Osteocyte (in vitro differentiated cells): ENCODE measurements at regions not wholly inside any gene's neighbourhood (a gene's known extent, or its start where the extent isn't known, plus 50 kb on each side); places are given as distances from the start of the nearest gene placed in this dataset.

Experiments
- DNase-seq: peaks from one replicate; pipeline ENCODE4 v3.0.0; 2021; ENCODE audit warnings: mixed read lengths; ENCODE audit not compliant: unreplicated experiment; ENCODE audit errors: extremely low spot score
- H3K27ac Mint-ChIP-seq: one replicate; pipeline ENCODE4 v1.8.0; 2021; ENCODE audit warnings: mild to moderate bottlenecking, mixed read lengths; ENCODE audit not compliant: unreplicated experiment
- H3K27me3 Mint-ChIP-seq: one replicate; pipeline ENCODE4 v1.8.0; 2021; ENCODE audit warnings: mixed read lengths; ENCODE audit not compliant: unreplicated experiment
- H3K36me3 Mint-ChIP-seq: one replicate; pipeline ENCODE4 v1.8.0; 2021; ENCODE audit warnings: mixed read lengths; ENCODE audit not compliant: unreplicated experiment
- H3K4me1 Mint-ChIP-seq: one replicate; pipeline ENCODE4 v1.8.0; 2021; ENCODE audit warnings: mixed read lengths; ENCODE audit not compliant: unreplicated experiment
- H3K4me3 Mint-ChIP-seq: one replicate; pipeline ENCODE4 v1.8.0; 2021; ENCODE audit warnings: mild to moderate bottlenecking, moderate library complexity, mixed read lengths; ENCODE audit not compliant: unreplicated experiment
- H3K9me3 Mint-ChIP-seq: one replicate; pipeline ENCODE4 v1.8.0; 2021; ENCODE audit warnings: mixed read lengths; ENCODE audit not compliant: unreplicated experiment
- TF ChIP-seq, protein P1 (sequence below): fragments of 200-600 bp; sonication (generic); IDR thresholded peaks from 2 replicates; pipeline ENCODE4 v1.5.0; 2021; ENCODE audit warnings: antibody characterized with exemption, mild to moderate bottlenecking, moderate library complexity

- H3K9me3 Mint-ChIP-seq = no peaks in the 10 kb centered on the region
- H3K4me1 Mint-ChIP-seq = no peaks in the 10 kb centered on the region
- no peaks in the 10 kb centered on the region for H3K36me3 Mint-ChIP-seq
- H3K4me3 Mint-ChIP-seq = no peak overlapping the region
- H3K27ac Mint-ChIP-seq = no peak overlapping the region
- TF ChIP-seq, protein P1, sequence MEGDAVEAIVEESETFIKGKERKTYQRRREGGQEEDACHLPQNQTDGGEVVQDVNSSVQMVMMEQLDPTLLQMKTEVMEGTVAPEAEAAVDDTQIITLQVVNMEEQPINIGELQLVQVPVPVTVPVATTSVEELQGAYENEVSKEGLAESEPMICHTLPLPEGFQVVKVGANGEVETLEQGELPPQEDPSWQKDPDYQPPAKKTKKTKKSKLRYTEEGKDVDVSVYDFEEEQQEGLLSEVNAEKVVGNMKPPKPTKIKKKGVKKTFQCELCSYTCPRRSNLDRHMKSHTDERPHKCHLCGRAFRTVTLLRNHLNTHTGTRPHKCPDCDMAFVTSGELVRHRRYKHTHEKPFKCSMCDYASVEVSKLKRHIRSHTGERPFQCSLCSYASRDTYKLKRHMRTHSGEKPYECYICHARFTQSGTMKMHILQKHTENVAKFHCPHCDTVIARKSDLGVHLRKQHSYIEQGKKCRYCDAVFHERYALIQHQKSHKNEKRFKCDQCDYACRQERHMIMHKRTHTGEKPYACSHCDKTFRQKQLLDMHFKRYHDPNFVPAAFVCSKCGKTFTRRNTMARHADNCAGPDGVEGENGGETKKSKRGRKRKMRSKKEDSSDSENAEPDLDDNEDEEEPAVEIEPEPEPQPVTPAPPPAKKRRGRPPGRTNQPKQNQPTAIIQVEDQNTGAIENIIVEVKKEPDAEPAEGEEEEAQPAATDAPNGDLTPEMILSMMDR = no peak
- no peak for DNase-seq
- H3K27me3 Mint-ChIP-seq = peaks cover 5% of the 10 kb centered on the region
Observed at GRCh38 chr2:104118889-104119288, 735.0 kb upstream of the POU3F3 start.

- no peaks in the 10 kb centered on the region for H3K4me1 Mint-ChIP-seq
- TF ChIP-seq, protein P1 = no peak
Observed at GRCh38 chr2:104120171-104120570, 733.7 kb upstream of the POU3F3 start.

DNA sequence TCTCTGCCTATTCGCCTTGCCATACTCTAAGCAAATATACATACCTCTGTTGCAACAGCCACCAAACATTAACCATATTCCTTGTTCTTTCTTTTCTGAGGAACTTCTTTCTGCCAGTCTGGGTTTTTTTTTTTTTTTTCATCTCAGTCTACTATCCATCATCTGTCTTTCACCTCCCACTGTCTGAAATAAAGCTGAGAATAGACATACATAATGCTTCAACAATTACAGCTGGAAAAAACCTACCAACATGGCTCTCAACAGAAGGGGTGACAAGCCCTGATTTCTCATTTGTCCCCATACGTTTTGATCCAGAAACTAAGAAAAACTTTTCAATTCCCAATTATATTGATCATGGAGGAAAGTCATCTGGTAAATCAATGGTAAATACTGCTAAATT is 728.8 kb upstream of the POU3F3 start:
- no peaks in the 10 kb centered on the region for H3K4me1 Mint-ChIP-seq
- peaks cover 13% of the 10 kb centered on the region for H3K27me3 Mint-ChIP-seq
- H3K4me3 Mint-ChIP-seq = no peak overlapping the region
- no peaks in the 10 kb centered on the region for H3K36me3 Mint-ChIP-seq
- no peaks in the 10 kb centered on the region for H3K9me3 Mint-ChIP-seq
- DNase-seq = no peak
- no peak overlapping the region for H3K27ac Mint-ChIP-seq
- TF ChIP-seq, protein P1 = no peak

More at GRCh38 chr2:104120171-104120570, 733.7 kb upstream of the POU3F3 start:
- Mint-ChIP-seq H3K9me3 (no peaks in the 10 kb centered on the region), H3K36me3 (no peaks in the 10 kb centered on the region), H3K27me3 (peaks cover 5% of the 10 kb centered on the region), H3K4me3 (no peak overlapping the region), H3K27ac (no peak overlapping the region)
- DNase-seq = no peak

DNA sequence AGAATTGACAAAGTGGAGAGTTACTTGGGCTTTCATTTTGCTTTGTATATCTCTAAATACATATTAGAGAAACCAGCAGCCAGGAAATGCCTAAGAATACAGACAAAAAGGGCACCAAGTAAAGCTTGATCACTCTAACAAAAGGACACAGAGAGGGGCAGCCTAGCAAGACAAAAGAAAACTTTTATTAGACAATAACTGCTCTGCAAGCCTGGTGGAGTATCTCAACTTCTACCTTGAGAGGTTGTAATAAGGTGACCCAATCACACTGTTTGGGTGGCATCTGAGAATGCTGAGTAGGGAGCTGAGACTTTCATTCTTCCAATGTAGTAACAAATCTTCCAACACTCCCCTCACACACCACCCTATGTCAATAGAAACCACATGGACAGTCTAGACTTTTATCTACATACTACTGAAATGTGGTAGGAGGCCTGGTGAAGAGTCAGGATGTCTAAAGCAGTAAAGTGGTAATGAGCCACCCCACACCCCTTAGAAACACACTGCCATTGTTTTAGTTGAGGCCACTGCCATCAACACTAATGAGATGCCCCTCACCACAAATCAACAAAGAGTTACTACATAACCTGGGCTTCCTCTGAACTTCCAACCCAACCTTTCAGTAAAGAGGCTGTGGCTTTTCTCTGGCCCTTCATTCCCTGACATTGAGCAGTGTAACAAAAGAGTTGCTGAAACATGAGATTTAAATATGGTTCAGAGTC is 726.7 kb upstream of the POU3F3 start:
- no peaks in the 10 kb centered on the region for H3K36me3 Mint-ChIP-seq
- no peaks in the 10 kb centered on the region for H3K9me3 Mint-ChIP-seq
- peaks cover 8% of the 10 kb centered on the region for H3K27me3 Mint-ChIP-seq
- H3K27ac Mint-ChIP-seq = no peak overlapping the region
- no peak for DNase-seq
- TF ChIP-seq, protein P1 = no peak
- H3K4me3 Mint-ChIP-seq = no peak overlapping the region
- H3K4me1 Mint-ChIP-seq = no peaks in the 10 kb centered on the region

DNA sequence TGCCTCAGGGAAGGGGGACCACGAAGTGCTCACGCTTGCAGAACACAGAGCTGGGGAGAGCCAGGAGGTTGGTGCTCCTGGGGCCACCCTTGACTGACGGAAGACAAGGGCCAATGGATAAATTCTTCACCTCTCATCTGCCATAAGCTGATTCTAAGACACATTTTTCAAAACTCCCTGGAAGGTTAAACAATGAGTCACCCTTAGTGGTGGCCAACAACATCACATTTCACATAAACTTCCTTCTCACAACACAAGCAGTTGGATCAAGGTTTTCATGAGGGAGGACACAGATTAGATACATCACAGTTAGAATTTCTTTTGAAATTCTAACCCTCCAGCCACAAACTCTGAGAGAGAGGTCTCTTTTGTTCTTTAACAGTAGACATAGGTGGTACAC is 713.6 kb upstream of the POU3F3 start:
- Mint-ChIP-seq H3K27me3 (no peaks in the 10 kb centered on the region), H3K36me3 (no peaks in the 10 kb centered on the region), H3K9me3 (no peaks in the 10 kb centered on the region), H3K4me1 (no peaks in the 10 kb centered on the region), H3K27ac (no peak overlapping the region), H3K4me3 (no peak overlapping the region)
- TF ChIP-seq, protein P1 = no peak
- DNase-seq = no peak
